GM19395 (cell line): ENCODE measurements at regions not wholly inside any gene's neighbourhood (a gene's known extent, or its start where the extent isn't known, plus 50 kb on each side); places are given as distances from the start of the nearest gene placed in this dataset.

Experiments
- ATAC-seq: cut with Tn5 transposase; IDR thresholded peaks from one replicate; pipeline ENCODE4 v1.9.1; 2021; ENCODE audit warnings: mild to moderate bottlenecking, moderate library complexity; ENCODE audit not compliant: unreplicated experiment

DNA sequence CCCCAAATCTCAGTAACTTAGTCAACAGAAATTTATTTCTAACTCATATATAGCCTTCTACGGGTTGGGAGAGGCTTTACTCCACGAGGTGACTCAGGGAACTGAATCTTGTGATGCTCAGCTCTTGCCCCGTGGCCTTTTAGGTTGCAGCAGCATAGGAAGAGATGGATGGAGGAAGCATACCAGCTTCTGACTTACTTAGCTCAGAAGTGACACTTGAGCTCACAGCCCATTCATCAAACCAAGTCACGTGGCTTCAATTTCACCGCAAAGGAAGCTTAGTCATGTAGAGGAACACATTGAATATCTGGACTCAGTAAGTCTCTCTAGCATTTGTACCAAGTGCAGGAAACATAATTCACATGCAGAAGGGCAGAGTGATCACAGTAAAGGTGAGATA lies 124.1 kb upstream of the KCNN2 start:
- ATAC-seq, result no peak

- no peak for ATAC-seq
Observed at GRCh38 chr5:114238771-114239313, 123.0 kb upstream of the KCNN2 start.

DNA sequence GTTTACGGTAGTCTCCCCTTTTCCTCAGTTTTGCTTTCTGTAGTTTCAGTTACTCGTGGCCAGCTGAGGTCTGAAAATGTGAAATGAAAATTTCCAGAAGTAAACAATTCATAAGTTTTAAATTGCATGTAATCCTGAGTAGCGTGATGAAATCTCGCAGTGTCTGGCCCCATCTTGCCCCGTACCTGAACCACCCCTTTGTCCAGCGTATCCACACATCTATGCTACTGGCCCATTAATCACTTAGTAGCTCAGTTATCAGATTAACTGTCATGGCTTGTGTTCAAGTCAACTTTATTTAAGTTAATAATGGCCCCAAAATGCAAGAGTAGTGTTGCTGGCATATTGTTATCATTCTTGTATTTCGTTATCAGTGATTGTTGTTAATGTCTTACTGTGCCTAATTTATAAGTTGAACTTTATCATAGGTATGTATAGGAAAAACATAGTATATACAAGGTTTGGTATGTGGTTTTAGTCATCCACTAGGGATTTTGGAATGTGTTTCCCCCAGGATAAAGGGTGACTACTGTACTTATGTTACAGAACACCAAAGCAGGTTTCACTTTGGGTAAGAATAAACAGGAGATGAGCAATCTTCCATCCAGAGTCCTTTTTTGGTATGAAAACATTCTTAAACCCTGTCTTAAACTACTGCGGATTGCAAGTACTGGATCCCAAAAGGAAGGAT lies 118.4 kb upstream of the KCNN2 start:
- peak; percentile 24 for ATAC-seq

DNA sequence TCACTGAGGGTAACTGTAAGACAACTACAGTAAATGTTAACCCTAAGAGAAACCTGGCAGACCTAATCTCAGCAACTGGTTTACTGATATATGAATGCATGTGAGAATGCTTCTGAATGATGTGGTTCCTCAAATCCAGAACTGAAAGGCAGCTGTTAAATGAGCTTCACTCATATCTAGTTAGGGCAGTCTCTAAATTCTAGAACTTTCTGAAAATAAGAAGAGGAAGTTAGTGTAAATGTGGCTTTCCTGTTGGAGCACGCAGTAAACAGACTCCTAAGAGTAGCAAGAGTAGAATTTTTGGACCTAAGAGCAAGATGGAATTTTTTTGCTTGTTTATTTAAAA lies 117.9 kb upstream of the KCNN2 start:
- peak; percentile 75 for ATAC-seq

DNA sequence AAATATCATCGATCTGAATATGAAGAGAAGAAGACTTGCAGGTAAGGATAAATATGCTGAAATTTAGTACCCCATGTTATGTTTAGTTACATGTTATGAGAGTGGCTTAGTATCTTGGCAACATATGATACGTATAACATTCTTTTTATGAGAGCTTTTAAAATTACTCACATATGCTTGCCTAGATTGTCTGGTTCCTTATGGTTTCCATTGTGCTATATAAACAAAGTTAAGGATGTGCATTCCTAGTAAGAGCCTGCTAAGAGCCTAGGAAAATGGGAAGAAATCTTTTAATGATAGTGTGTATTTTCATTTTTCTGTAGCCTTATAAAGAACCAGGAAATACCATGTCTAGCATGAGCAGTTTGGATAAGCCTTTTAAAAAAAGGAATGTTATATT lies 112.0 kb upstream of the KCNN2 start:
- no peak for ATAC-seq

DNA sequence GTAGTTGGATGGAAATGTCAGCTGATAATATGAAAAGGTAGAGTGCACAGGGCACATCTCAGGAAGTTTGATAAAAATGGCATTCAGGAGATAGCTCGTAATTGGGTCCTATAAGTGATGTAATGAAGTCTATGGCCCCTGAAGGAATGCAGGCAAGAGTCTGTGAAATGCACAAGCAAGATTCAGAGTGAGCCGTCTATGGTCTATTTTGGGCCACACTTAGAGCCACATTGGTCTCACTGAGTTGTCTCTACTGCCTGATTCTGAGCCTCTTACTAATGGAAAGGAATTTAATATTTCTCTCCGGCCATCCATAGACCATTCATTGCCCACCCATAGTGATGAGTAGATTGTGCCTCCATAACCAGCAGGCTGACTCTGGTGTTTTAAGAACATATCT lies 111.3 kb upstream of the KCNN2 start:
- ATAC-seq, result no peak

DNA sequence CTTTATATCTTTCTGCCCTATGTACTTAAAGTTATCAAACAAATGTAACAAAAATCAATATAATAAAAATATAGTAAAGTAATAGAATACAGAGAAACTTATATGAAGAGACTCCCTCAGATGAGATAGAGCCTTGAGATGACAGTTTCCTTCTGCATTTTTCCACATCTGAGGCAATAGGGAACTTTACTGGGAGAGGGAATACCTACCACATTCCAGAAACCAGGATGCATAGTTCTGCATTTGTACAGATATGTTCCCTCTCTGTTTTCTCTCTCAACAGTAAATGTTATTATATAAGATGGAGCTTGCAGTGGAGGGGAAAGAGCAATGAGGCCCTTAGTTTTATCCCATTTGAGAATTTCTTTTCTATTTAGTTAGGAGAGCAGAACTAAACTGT lies 109.6 kb upstream of the KCNN2 start:
- no peak for ATAC-seq

DNA sequence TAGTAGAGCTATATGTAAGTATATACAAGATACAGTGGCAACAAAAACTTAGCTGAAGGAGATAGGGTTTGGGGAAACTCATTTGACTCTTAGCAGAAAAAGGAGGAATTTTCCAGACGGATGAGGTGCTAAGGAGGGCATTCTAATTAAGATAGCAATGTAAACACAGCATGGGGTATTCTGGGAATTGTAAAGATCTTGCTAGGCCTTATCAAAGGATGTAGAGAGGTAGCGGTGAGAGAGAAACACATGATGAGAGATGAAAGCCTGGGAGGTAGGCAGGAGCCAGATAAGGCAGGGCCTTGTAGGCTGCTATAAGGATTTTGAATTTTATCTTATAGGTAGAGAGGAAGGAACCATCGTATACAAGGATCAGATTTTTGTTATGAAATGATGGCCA lies 106.6 kb upstream of the KCNN2 start:
- ATAC-seq, result no peak

DNA sequence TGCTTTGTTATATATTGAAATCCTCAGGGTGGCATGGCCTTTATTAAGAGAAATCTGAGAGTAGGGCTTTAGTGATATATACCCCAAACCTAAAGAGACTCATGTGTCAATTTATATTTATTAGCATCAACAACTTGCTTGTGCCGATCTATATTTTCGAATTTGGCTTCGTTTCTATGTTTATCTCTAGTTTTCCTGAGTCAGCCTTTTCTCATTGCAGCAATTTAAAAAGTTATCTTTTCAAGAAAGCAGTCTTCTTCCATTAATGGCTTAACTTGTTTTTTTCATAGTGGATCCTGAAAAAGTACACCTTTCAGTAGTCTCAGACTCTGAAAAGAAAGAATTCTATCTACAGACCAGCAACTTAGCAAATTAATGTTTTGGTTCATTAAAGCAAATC lies 99.9 kb upstream of the KCNN2 start:
- no peak for ATAC-seq

- ATAC-seq, result no peak
Observed at GRCh38 chr5:114265432-114266060, 96.3 kb upstream of the KCNN2 start.

- ATAC-seq, result no peak
Observed at GRCh38 chr5:114266374-114266773, 95.5 kb upstream of the KCNN2 start.

- no peak for ATAC-seq
Observed at GRCh38 chr5:114296191-114296590, 65.7 kb upstream of the KCNN2 start.

GRCh38 chr5:114297915-114298314 lies 64.0 kb upstream of the KCNN2 start:
- no peak for ATAC-seq

DNA sequence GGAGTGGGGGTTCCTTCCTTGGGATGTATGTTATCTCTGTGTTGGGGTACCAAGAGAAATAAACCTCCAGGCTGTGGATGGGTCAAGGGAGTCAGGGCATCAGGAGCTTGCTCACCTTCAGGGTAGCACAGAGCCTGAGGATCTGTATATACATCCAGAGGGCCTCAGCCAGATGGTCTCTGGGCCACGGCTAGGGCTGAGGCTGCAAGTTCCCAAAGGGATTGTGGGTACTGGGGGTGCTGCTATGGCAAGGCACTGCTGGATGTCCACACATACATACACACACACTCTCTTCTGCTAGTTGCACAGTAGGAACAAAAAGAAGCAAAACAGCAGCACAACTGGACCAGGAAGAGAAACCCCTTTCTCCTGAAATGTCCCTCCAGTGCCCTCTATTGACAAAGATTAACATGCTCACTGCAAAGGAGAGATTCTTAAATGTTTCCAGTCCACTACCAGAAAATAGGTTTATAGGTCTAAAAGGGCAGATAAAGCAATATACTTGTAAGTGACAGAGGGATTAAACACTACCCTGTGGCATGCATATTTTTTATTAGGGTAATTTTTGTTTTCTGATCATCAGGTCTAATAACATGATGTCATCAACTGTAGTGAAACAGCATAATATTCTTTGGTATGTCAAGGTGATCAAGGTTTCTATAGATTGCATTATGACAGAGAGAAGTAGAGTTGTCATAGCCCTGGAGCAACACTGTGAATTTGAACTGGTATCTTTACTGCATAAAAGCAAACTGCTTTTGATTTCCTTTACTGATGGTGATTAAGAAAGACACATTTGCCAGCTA lies 56.3 kb upstream of the KCNN2 start:
- ATAC-seq, result peak; percentile 81

- no peak for ATAC-seq
Observed at GRCh38 chr5:114308017-114308416, 53.9 kb upstream of the KCNN2 start.

GRCh38 chr5:114308508-114308907 lies 53.4 kb upstream of the KCNN2 start:
- ATAC-seq, result no peak

DNA sequence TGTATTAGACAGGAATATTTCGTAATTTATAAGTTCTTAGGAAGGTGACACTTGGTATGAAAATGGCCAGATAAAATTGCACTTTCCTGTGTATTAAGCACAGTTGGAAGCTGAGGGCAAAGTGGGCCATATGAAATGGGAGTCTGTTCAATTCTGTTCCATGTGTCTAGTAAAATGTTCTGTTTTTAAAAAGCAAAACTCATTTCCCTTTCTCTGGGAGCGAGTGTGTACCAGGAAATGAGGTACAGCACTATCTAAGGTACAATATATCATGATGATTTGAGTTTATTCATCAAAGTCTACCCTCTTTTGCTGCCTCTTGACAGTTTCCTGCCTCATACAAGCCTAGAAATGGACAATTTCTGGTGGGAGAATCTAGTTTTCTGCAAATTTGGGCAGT lies 51.2 kb upstream of the KCNN2 start:
- ATAC-seq, result no peak

DNA sequence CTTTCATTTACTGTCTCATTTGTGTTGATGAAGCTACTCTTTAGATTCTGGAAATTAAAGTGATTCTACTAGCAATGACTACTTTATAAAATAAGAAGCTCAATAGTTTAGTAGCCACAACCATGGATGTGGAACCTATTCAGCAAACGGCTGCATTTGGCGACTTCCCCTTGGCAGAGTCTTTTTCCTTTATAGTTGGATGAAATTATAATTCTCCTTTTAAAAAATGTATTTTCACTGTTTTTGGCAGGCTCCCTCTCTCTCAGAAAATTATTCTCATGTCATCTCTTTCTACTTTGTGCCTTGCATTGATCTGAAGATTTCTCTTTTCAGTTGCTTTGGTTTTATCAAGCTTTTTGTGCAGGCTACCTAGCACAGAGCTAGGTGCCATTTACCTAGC lies 50.6 kb upstream of the KCNN2 start:
- ATAC-seq, result no peak

GRCh38 chr5:114311968-114312367 lies 49.9 kb upstream of the KCNN2 start:
- ATAC-seq, result no peak
